Thyroid gland (tissue), 4 donors: ENCODE measurements at regions not wholly inside any gene's neighbourhood (a gene's known extent, or its start where the extent isn't known, plus 50 kb on each side); places are given as distances from the start of the nearest gene placed in this dataset.

Experiments
- CTCF ChIP-seq, 6 experiments: fragments of 200-600 bp in 3 of 6; fragments of 450-650 bp in 3 of 6; sonication (generic) in 3 of 6; IDR thresholded peaks; one replicate each; pipeline ENCODE4 v1.5.1; 2016 to 2019; ENCODE audit warnings: antibody characterized with exemption in 6 of 6, mild to moderate bottlenecking in 2 of 6, inconsistent platforms in 1 of 6, moderate library complexity in 1 of 6
- POLR2A ChIP-seq, 2 donors: fragments of 450-650 bp; IDR thresholded peaks; one replicate each; pipeline ENCODE4 v1.6.1; 2017; ENCODE audit warnings: antibody characterized with exemption in 2 of 2, mild to moderate bottlenecking in 2 of 2, moderate library complexity in 1 of 2

GRCh38 chr4:111210595-111210994 lies 587.7 kb upstream of the PITX2 start:
- TF ChIP-seq CTCF (IDR thresholded peaks at IDR 0.05) (no peak), POLR2A (IDR thresholded peaks at IDR 0.05) (no peak)
